Keratinocyte (primary cell): ENCODE measurements at regions not wholly inside any gene's neighbourhood (a gene's known extent, or its start where the extent isn't known, plus 50 kb on each side); places are given as distances from the start of the nearest gene placed in this dataset.

ENCODE experiments used
- EZH2 ChIP-seq: IDR thresholded peaks from one replicate; pipeline ENCODE4 v1.6.1; 2012; ENCODE audit warnings: inconsistent platforms, mild to moderate bottlenecking, low read length, moderate library complexity
- TF ChIP-seq, protein P1 (sequence below), 3 experiments: IDR thresholded peaks in 1 of 3; conservative IDR thresholded peaks in 1 of 3; optimal IDR thresholded peaks in 1 of 3; 2 replicates in 2 of 3; 3 replicates in 1 of 3; pipeline versions ENCODE3 to v1.5.1; 2011; ENCODE audit warnings: low read length in 3 of 3, mild to moderate bottlenecking in 3 of 3, moderate library complexity in 2 of 3, control low read depth in 1 of 3, inconsistent platforms in 1 of 3; ENCODE audit not compliant: insufficient read depth in 2 of 3; ENCODE audit errors: extremely low read depth in 1 of 3

- TF ChIP-seq, protein P1, sequence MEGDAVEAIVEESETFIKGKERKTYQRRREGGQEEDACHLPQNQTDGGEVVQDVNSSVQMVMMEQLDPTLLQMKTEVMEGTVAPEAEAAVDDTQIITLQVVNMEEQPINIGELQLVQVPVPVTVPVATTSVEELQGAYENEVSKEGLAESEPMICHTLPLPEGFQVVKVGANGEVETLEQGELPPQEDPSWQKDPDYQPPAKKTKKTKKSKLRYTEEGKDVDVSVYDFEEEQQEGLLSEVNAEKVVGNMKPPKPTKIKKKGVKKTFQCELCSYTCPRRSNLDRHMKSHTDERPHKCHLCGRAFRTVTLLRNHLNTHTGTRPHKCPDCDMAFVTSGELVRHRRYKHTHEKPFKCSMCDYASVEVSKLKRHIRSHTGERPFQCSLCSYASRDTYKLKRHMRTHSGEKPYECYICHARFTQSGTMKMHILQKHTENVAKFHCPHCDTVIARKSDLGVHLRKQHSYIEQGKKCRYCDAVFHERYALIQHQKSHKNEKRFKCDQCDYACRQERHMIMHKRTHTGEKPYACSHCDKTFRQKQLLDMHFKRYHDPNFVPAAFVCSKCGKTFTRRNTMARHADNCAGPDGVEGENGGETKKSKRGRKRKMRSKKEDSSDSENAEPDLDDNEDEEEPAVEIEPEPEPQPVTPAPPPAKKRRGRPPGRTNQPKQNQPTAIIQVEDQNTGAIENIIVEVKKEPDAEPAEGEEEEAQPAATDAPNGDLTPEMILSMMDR (optimal IDR thresholded peaks at IDR 0.05 in 1 of 3, IDR thresholded peaks at IDR 0.05 in 1 of 3, conservative IDR thresholded peaks at IDR 0.05 in 1 of 3; ENCODE audit: extremely low read depth in 1 of 3, insufficient read depth in 2 of 3, low read length in 3 of 3) = no peak
- TF ChIP-seq EZH2 = no peak
Measured at GRCh38 chr1:55658917-55659316, 443.8 kb upstream of the USP24 start.
